ENCODE measurements at regions not wholly inside any gene's neighbourhood (a gene's known extent, or its start where the extent isn't known, plus 50 kb on each side); places are given as distances from the start of the nearest gene placed in this dataset.

DNA sequence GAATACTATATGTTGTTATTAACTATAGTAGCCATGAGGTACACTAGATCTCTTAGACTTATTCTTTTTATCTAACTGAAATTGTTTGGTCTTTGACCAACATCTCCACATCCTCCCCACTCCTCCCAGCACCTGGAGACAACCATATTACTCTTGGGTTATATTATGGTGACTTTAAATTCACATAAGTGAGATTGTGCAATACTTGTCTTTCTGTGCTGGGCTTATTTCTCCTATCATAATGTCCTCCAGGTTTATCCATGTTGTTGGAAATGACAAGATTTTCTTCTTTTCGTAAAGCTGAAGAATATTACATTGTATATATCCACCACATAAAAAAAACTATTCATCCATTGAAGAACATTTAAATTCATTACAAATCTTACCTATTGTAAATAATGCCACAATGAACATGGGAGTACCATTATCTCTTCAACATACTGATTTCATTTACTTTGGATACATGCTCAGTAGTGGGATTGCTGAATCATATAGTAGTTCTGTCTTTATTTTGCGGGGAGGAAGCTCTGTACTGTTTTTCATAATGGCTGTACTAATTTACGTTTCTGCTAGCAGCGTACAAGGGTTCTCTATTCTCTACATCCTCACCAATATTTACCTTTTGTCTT, 159.2 kb upstream of the SCN7A start:
- Histone ChIP-seq H3K4me3 (no peak overlapping the region), H3K79me2 (ENCODE audit: control insufficient read depth, insufficient read depth, low read length) (no peaks in the 10 kb centered on the region), H3K9me3 (replicated peaks; ENCODE audit: control insufficient read depth, insufficient read depth, low read length) (no peaks in the 10 kb centered on the region), H3K4me1 (ENCODE audit: control insufficient read depth, insufficient read depth, low read length) (no peaks in the 10 kb centered on the region), H3K27me3 (replicated peaks in 1 of 2; ENCODE audit: control insufficient read depth in 2 of 2, insufficient read depth in 2 of 2, low read length in 1 of 2) (no peaks in the 10 kb centered on the region), H4K20me1 (ENCODE audit: control insufficient read depth, insufficient read depth) (no peaks in the 10 kb centered on the region), H3K4me2 (ENCODE audit: control insufficient read depth, insufficient read depth) (no peak overlapping the region), H3K27ac (ENCODE audit: control insufficient read depth, insufficient read depth) (no peak overlapping the region), H3K36me3 (ENCODE audit: control insufficient read depth in 2 of 2, insufficient read depth in 2 of 2, low read length in 1 of 2) (no peaks in the 10 kb centered on the region), H2AFZ (ENCODE audit: control insufficient read depth, low read depth, low read length) (no peak overlapping the region), H3K9ac (ENCODE audit: control insufficient read depth, insufficient read depth, low read length) (no peak overlapping the region)
- ChIA-PET CTCF (no interaction called here), SMC1A (ENCODE audit: uncharacterized antibody, unreplicated experiment) (no interaction called here), RAD21 (ENCODE audit: unreplicated experiment) (no interaction called here), POLR2A (no interaction called here)
- DNase-seq (ENCODE audit: low read depth, low spot score) (no peak), ATAC-seq (no peak), FAIRE-seq (no peak)
- no peak for TF ChIP-seq TCF12 (IDR thresholded peaks at IDR 0.05; ENCODE audit: low read depth, low read length)
- TF ChIP-seq BHLHE40 (IDR thresholded peaks at IDR 0.05; ENCODE audit: borderline replicate concordance in 1 of 2, low read depth in 2 of 2, low read length in 1 of 2): no peak
- TF ChIP-seq CHD1 (IDR thresholded peaks at IDR 0.05; ENCODE audit: low read depth, low read length): no peak
- TF ChIP-seq PAX8 (IDR thresholded peaks at IDR 0.05): no peak
- in situ Hi-C loops (cut with MboI) (no loop called here), intact Hi-C loops (cut with micrococcal nuclease; ENCODE audit: unreplicated experiment) (no loop called here)
- WGBS (ENCODE audit: insufficient coverage, insufficient replicate concordance, low lambda C conversion rate, missing lambda C conversion rate): 18% methylated on average over 4 of the region's 4 CpGs
- BruUV-seq (replicated peaks): no TSS peak

DNA sequence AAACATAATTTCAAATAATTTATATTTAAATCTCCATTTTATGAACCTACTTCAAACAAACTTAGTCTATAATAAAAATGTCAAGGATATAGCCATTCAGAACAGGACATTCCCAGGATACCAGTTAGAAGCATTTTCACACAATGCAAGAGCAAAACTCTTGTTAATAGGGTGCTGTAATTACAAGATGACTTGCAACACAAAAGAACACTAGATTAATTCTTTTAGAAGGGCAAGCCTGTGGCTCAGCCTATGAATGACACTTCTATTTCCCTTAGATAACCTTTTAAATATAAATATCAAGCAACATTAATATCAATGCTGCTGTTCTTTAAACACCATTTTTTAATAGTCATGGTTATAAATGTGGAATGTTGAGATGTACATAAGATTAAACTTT, 157.9 kb upstream of the SCN7A start:
- ChIA-PET POLR2A (no interaction called here), CTCF (no interaction called here), RAD21 (ENCODE audit: unreplicated experiment) (no interaction called here), SMC1A (ENCODE audit: uncharacterized antibody, unreplicated experiment) (no interaction called here)
- Histone ChIP-seq H3K4me3 (no peak overlapping the region), H3K9me3 (replicated peaks; ENCODE audit: control insufficient read depth, insufficient read depth, low read length) (no peaks in the 10 kb centered on the region), H3K4me1 (ENCODE audit: control insufficient read depth, insufficient read depth, low read length) (no peaks in the 10 kb centered on the region), H2AFZ (ENCODE audit: control insufficient read depth, low read depth, low read length) (no peak overlapping the region), H3K79me2 (ENCODE audit: control insufficient read depth, insufficient read depth, low read length) (no peaks in the 10 kb centered on the region), H3K9ac (ENCODE audit: control insufficient read depth, insufficient read depth, low read length) (no peak overlapping the region), H3K4me2 (ENCODE audit: control insufficient read depth, insufficient read depth) (no peak overlapping the region), H3K36me3 (ENCODE audit: control insufficient read depth in 2 of 2, insufficient read depth in 2 of 2, low read length in 1 of 2) (no peaks in the 10 kb centered on the region), H4K20me1 (ENCODE audit: control insufficient read depth, insufficient read depth) (no peaks in the 10 kb centered on the region), H3K27ac (ENCODE audit: control insufficient read depth, insufficient read depth) (no peak overlapping the region), H3K27me3 (replicated peaks in 1 of 2; ENCODE audit: control insufficient read depth in 2 of 2, insufficient read depth in 2 of 2, low read length in 1 of 2) (no peaks in the 10 kb centered on the region)
- no peak for DNase-seq (ENCODE audit: low read depth, low spot score)
- intact Hi-C loops (cut with micrococcal nuclease; ENCODE audit: unreplicated experiment) (no loop called here), in situ Hi-C loops (cut with MboI) (no loop called here)
- no peak for ATAC-seq
- BruUV-seq (replicated peaks): no TSS peak
- no peak for FAIRE-seq
- TF ChIP-seq YY1 (IDR thresholded peaks at IDR 0.05; ENCODE audit: low read depth, low read length): no peak
- TF ChIP-seq ETV6 (conservative IDR thresholded peaks at IDR 0.05 in 1 of 2, IDR thresholded peaks at IDR 0.05 in 1 of 2; ENCODE audit: borderline replicate concordance in 1 of 2, low read depth in 1 of 2): no peak
- TF ChIP-seq POLR2A (IDR thresholded peaks at IDR 0.05; ENCODE audit: low read depth, low read length): no peak
- no peak for TF ChIP-seq SRF (IDR thresholded peaks at IDR 0.05; ENCODE audit: low read depth in 2 of 2, low read length in 2 of 2)
- TF ChIP-seq ZSCAN29 (IDR thresholded peaks at IDR 0.05): no peak
- no peak for TF ChIP-seq BRCA1 (IDR thresholded peaks at IDR 0.05; ENCODE audit: low read depth, low read length)
- no peak for TF ChIP-seq SP1 (IDR thresholded peaks at IDR 0.05; ENCODE audit: low read depth, low read length)
- TF ChIP-seq, protein P1, sequence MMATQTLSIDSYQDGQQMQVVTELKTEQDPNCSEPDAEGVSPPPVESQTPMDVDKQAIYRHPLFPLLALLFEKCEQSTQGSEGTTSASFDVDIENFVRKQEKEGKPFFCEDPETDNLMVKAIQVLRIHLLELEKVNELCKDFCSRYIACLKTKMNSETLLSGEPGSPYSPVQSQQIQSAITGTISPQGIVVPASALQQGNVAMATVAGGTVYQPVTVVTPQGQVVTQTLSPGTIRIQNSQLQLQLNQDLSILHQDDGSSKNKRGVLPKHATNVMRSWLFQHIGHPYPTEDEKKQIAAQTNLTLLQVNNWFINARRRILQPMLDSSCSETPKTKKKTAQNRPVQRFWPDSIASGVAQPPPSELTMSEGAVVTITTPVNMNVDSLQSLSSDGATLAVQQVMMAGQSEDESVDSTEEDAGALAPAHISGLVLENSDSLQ (IDR thresholded peaks at IDR 0.05): no peak
- TF ChIP-seq STAT3 (IDR thresholded peaks at IDR 0.05; ENCODE audit: low read depth, low read length): no peak
- TF ChIP-seq POLR2AphosphoS2 (IDR thresholded peaks at IDR 0.05; ENCODE audit: low read depth, low read length): no peak
- TF ChIP-seq MEF2A (IDR thresholded peaks at IDR 0.05; ENCODE audit: insufficient read depth, low read depth, low read length): no peak
- TF ChIP-seq CEBPB (IDR thresholded peaks at IDR 0.05; ENCODE audit: borderline replicate concordance in 1 of 2, low read depth in 2 of 2, low read length in 2 of 2): no peak
- TF ChIP-seq, protein P2, sequence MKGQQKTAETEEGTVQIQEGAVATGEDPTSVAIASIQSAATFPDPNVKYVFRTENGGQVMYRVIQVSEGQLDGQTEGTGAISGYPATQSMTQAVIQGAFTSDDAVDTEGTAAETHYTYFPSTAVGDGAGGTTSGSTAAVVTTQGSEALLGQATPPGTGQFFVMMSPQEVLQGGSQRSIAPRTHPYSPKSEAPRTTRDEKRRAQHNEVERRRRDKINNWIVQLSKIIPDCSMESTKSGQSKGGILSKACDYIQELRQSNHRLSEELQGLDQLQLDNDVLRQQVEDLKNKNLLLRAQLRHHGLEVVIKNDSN (IDR thresholded peaks at IDR 0.05; ENCODE audit: borderline replicate concordance, extremely low read length, insufficient read depth, low read depth, low read length): no peak
- TF ChIP-seq NFIC (IDR thresholded peaks at IDR 0.05; ENCODE audit: low read depth, low read length): no peak
- no peak for TF ChIP-seq ZNF384 (IDR thresholded peaks at IDR 0.05; ENCODE audit: borderline replicate concordance, low read depth, low read length)
- TF ChIP-seq ZNF622 (IDR thresholded peaks at IDR 0.05): no peak
